Right ventricle myocardium superior (tissue), 1 donor: ENCODE measurements at regions not wholly inside any gene's neighbourhood (a gene's known extent, or its start where the extent isn't known, plus 50 kb on each side); places are given as distances from the start of the nearest gene placed in this dataset.
"Not testable (repeated sequence)": the region's sequence is repeated elsewhere in the genome, so short reads cannot be mapped to it uniquely, and the experiment has no call there.

Experiments
- ATAC-seq: fragments of 200-7000 bp; cut with Tn5 transposase; one replicate; pipeline ENCODE4 v1.9.1; 2020; ENCODE audit warnings: mild to moderate bottlenecking; ENCODE audit not compliant: poor library complexity
- DNase-seq: peaks from one replicate; pipeline ENCODE4 v3.0.0-alpha.2; 2020
- intact Hi-C: fragments of 100-400 bp; cut with DNase I; formaldehyde crosslinking; loops from one replicate; pipeline ENCODE4 v1.11.2; 2022
- donor health status: DM: no; HTN: yes; CAD: no; lungs with severe emphysema.

DNA sequence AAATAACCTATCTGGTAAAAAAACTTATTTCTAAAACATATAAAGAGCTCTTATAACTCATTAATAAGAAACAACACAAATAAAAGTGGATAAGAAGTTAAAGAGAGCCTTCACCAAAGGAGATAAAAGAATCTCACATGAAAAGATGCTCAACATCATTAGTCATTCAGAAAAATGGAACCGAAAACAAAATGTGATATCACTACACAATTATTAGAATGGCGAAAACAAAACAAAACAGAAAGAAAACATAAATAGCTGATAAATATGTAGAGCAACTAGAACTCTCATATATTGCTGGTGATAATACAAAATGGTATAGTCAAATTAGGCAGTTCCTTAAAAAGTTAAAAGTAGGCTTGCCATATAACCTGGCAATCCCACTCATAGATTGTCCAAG lies 1109.3 kb downstream of the PLA2G4A start:
- intact Hi-C loops, result no loop called here
- DNase-seq, result no peak
- ATAC-seq, result no peak

DNA sequence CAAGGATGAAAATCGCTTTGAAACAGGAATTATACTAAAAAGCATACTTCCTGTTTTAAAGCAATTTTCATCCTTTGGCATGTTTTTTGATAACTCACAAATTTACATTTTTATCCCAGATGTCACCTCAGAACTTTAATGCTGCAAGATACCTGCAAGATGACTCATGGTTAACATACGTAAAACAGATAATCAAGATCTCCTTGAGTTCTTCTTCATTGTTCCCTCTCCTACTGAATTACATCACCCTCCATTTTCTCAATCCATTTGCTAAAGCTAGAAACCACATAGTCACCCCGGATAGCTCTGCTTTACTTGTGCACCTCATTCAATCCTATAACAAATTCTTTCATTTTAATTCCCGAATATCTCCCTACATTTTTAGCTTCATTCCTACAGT lies 1114.2 kb downstream of the PLA2G4A start:
- no peak for ATAC-seq
- no peak for DNase-seq
- intact Hi-C loops, result no loop called here

DNA sequence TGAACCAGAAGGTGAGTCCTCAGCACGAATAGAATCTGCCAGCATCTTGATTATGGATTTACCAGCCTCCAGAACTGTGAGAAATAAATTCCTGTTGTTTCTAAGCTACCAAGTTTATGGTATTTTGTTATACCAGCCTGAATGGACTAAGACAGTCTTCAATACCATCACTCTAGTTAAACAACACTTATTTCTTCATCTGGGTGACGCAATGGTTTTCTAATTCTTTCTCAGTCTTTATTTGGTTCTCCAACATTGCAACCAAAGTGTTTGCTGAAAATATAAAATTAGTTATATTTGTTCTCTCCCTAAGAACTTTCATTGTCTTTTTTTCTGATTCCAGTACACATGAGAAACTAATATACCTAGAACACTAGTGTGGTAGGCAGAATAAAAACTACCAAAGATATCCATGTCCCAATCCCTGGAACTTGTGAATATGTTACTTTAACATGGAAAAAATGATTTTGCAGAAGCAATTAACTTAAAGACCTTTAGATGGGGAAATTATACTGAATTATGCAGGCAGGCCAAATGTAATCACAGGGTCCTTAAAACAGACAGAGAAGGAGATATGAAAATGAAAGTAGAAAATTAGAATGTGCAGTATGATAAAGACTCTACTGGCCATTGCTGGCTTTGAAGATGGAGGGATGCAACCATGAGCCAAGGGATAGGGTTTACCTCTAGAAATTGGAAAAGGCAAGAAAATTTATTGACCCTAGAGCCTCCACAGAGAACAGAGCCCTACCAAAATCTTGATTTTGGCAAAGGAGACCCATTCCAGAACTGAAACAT lies 1115.1 kb downstream of the PLA2G4A start:
- DNase-seq, result no peak
- intact Hi-C loops, result no loop called here
- no peak for ATAC-seq

DNA sequence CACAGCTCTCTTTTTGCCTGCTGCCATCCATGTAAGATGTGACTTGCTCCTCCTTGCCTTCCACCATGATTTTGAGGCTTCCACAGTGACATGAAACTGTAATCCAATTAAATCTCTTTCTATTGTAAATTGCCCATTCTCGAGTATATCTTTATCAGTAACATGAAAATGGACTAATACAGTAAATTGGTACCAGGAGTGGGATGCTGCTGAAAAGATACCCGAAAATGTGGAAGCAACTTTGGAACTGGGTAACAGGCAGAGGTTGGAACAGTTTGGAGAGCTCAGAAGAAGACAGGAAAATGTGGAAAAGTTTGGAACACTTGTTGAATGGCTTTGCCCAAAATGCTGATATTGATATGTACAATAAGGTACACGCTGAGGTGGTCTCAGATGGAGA lies 1117.9 kb downstream of the PLA2G4A start:
- intact Hi-C loops, DNase-seq, ATAC-seq: not testable (repeated sequence)

DNA sequence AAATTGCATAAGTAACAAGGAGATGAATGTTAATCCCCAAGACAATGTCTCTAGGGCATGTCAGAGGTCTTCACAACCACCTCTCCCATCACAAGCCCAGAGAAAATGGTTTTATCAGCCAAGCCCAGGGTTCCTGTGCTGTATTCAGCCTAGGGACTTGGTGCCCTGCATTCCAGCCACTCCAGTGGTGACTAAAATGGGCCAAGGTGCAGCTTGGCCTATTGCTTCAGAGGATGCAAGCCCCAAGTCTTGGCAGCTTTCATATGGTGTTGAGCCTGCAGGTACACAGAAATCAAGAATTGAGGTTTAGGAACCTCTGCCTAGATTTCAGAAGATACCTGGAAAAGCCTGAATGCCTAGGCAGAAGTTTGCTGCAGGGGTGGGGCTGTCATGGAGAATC lies 1118.6 kb downstream of the PLA2G4A start:
- ATAC-seq, result no peak
- DNase-seq, result no peak
- intact Hi-C loops, result no loop called here

DNA sequence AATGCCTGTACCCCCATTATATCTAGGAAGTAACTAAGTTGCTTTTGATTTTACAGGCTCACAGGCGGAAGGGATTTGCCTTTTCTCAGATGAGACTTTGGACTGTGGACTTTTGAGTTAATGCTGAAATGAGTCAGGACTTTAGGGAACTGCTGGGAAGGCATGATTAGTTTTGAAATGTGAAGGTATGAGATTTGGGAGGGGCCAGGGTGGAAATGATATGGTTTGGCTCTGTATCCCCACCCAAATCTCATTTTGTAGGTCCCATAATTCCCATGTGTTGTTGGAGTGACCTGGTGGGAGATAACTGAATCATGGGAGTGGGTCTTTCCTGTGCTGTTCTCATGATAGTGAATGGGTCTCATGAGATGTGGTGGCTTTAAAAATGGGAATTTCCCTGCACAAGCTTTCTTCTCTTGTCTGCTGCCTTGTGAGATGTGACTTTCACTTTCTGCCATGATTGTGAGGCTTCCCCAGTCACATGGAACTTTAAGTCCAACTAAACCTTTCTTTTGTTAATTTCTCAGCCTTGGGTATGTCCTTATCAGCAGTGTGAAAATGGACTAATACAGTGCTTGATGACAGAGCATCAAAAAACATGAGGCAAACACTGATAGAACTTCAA lies 1119.5 kb downstream of the PLA2G4A start:
- intact Hi-C loops, result no loop called here
- DNase-seq (no peak), ATAC-seq (no peak)

DNA sequence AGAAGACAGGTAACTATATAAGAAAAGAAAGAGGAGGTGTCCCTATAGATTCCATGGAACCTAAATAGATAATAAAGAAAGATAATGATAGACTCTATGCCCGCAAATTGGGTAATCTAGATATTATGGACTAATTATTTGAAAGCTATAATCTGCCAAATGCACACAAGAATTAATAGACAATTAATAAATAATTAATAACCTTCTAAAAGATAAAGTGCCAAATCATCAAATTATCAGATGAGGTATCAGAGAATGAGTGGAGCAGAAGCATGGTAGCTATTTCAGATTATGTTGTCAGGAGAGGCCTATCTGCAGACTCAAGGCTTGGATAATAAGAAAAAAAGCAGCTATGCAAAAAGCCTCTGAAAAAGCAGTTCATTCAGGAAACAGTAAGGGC lies 1120.8 kb downstream of the PLA2G4A start:
- ATAC-seq, result no peak
- intact Hi-C loops, result no loop called here
- no peak for DNase-seq

DNA sequence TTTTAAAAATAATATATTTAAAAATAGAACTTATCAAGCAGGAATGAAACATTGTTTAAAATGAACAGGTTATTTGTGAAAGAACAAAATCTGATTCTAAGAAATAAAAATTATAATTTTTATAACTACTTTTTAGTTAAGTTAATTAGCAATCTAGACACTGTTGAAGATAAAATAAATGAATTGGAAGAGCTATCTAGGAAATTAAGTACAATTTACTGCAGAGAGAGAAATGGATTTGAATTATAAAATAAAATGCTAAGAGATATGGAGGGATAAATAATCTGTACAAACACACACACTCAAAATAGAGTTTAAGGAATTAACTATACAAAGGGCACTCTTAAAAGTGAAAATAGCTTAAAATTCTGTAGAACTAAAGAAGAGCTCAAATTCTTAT lies 1123.1 kb downstream of the PLA2G4A start:
- ATAC-seq, result no peak
- no peak for DNase-seq
- intact Hi-C loops, result no loop called here

DNA sequence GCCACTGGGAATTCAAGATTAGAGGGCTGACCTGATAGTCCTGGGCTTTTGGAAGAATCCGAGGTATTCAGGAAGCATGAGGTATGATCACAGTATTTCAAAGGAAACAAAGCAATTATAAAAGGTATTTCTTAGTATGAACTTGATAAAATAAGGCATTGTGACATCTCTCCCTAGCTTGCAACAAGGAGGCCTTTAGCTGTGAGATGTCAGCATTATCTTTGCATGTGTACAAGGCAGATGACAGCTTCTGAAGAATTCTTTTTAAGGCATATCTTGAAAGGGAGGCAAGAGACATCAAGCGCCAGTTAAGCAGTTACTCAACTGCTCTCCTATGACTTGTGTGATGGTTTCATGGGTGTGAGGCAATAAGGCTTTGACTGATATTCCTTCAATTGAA lies 1123.7 kb downstream of the PLA2G4A start:
- intact Hi-C loops, result no loop called here
- ATAC-seq (no peak), DNase-seq (no peak)

DNA sequence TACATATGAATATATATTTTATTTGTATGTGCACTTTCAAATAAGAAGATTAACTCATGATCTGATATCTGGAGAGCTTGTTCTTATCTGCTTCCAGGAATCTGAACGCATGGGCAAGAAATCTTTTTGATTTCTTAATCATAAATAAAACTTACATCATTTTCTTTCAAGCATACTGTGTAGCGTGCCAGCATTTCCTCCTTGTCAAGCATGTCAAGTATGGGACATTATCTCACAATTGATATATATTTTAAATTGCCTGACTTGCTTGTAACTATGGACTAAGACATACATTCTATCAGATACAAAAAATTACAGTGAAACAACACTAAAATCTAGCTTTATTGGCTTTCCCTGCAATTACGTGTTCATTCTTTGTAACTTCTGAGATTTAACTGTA lies 1128.2 kb downstream of the PLA2G4A start:
- intact Hi-C loops, result no loop called here
- ATAC-seq (no peak), DNase-seq (no peak)

DNA sequence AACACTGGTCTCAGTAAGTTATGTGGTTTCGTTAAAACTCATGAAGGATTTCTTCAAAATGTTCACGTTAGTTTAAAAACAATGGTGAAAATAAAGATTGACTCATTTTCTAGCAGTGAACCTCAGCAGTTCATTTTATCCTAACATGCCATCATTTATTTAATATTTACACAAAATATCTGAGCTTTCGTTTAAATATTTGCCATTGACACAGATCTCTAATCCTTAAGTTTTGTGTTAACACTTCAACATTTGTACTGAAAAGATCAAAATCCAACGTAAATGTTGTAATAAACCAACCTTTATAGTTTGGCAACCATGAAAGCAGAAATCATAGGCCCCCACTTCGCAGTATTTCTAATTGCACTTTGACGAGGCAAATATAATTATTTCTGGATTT lies 1129.5 kb downstream of the PLA2G4A start:
- intact Hi-C loops, result no loop called here
- ATAC-seq (no peak), DNase-seq (no peak)

DNA sequence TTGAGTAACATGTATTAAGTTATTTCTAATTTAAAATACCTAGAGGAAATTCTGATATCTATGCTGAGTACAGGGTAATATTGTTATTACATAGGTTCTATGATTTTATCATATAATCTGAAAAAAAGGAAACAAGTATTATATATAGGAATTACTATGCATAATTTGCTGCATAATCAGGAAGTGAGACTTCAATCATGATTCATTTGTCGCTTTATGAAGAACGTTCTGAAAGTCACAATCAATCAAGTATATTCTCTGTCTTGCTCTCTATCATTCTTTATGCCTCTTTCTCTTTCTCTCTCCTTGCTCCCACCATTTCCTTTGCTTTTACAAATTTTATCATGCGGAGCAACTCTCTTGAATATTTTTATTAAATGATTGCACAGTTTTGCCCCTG lies 1130.3 kb downstream of the PLA2G4A start:
- DNase-seq (no peak), ATAC-seq (no peak)
- intact Hi-C loops, result no loop called here

DNA sequence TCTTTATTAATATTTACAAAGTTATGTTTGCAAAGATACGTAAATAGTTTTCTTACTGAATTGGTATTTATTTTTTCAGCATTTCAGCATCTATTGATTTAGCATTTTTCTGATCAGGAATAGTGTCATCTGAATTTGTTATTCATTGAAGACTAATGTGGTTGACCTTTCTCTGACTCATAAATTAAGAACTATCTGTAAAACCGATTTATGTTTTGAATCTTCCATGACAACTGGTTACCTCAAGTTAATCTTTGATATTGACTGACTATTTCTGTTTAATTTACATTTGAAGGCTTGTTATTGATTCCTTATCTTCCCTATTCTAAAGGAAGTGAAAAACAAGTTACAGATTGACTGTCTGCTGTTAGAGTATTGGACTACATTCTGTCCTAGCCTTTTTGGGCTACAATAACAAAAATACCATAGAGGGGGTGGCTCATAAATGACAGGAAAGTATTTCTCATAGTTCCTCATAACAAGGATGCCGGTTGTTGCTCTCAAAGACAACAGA lies 1131.4 kb downstream of the PLA2G4A start:
- intact Hi-C loops, result no loop called here
- no peak for ATAC-seq
- no peak for DNase-seq

DNA sequence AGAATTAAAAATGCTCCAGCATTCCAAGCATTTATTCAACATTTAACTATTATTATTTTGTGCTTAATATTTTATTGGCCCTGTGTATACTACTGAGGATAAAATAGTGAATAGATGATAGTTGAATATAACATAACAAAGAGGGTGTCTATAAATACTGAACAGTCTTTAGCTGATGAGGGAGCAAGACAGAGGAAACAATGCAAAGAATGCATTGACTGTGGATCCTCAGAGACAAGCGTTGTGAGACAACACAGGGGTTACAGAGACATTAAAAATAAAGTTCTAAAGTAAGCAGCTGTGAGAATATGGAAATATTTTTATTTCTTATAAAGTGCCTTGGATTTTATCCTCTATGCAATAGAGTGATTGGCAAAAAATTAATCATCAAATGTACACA lies 1133.1 kb downstream of the PLA2G4A start:
- ATAC-seq (no peak), DNase-seq (no peak)
- intact Hi-C loops, result no loop called here

DNA sequence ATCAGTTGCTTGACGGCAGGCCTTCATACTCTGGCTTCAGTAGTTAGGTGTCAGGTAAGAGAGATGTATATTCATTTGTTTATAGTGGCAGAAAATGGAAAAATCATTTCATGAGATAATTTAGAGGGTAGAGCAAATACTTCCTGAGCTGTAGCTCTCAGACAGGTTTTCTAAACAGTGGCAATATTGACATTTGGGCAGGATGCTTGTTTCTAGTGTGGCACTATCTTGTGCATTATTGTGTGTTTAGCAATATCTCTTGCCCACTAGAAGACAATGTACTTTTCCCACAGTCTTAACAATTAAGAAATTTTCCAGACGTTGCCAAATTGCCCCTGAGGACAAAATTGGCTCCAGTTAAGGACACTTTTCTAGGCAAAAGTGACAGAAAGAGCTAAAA lies 1143.1 kb downstream of the PLA2G4A start:
- ATAC-seq, result no peak
- DNase-seq, result no peak
- intact Hi-C loops, result no loop called here

DNA sequence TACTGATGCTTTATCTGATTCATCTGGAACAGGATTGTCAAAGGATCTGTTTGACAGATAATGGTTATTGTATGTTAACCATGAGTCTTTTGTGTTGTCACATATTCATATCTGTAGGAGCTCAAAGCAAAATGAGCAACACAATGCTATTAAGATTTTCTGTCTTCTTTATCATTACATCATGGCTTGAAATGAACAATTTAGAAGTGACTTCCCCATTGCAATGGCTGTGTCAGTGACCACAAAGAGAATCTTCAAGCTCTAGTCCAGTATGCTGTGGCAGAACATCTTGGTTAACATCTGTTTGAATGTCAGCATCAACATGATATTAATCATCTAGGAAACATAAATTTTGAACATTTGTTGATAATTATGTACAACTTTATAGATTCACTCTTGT lies 1148.5 kb downstream of the PLA2G4A start:
- ATAC-seq (no peak), DNase-seq (no peak)
- intact Hi-C loops, result no loop called here

DNA sequence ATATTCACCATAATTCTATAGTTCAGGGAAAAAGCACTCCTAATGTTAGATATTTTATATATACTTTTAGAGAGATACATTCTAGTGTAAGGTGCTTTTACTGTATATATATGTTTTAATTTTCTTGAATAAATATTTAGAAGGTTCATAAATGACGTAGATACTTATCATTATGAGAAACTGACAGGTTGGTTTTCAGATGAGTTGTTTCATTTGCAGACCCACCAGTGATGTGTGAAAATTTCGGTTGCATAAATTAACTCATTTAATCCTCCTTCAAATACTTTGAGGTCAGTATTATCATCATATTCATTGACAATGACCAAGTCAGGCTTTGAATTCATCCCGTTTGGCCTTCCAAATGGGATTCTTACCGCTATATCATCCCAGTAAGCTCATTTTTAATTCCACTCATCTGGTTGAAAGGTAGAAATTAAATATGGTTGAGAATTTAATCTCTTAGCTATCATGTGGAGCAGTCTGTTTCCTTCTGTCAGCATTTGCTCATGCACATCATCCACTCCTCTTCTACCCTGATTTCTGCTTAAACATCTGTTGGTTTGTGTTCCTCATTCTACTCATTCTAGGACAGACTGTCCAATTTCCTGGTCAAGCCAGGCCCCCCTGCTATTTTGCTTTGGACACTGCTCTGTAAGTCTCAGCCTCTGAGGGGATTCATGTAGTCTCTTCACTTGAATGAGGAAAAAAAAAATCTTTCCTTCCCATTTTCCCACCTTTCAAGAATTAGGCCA lies 1156.6 kb downstream of the PLA2G4A start:
- ATAC-seq (no peak), DNase-seq (no peak)
- intact Hi-C loops, result no loop called here

DNA sequence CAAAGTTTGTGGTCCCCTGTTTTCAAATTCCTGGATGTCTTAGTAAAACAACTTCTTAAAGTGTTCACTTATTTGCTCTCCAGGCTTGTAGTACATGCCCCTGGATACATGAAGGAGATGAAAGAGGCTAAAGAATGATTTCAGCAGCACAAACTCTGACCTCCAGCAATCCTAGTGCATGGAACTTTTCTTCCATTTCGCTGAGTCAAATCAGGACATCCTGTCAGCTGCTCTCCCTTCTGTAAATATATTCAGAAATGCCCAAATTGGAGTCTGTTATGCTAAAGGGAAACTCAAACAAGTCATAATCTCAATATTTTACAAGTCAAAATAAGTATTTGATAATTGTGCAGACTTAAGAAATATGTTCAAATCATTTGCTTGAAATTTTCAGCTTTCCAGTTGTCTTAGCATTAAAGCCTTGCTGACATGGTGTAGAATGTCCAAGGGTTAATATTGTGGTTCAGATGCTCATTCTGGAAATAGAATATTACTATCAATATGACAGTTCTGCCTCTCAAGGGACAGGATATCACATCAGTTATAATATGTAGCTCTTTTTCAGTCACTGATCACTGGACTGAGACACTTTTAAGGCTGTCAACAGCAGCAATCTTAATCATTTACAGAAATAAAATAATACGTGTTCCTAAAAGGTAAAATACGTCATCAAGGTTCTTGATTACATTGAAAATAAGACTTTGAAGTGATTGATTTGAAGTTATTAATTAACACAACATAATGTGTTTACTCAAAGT lies 1157.3 kb downstream of the PLA2G4A start:
- intact Hi-C loops, result no loop called here
- DNase-seq (no peak), ATAC-seq (no peak)

DNA sequence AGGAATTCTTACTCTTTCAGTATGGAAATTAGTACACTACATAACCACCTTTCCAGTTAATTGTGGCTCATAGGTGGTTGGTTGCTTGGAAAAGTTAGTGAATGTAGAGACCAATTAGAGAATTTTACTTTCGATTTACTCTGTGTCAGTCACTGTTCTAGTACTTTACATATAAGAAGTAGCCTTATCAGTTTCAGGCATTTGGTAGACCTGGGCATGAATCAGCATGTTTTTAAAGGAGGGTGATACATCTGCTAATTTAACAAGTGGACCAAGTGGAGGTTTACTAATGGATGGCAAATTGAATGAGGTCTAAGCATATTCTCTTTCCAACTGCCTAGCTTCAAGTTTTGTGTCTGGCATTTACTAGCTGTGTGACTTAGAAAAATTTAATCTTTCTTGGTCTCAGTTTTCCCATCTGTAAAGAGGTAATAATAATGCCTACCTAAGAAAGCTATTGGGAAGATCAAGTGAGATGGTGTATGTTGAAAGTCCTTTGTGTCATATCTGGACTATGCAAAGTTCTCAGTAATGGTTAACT lies 1158.6 kb downstream of the PLA2G4A start:
- intact Hi-C loops, result no loop called here
- DNase-seq, result no peak
- no peak for ATAC-seq
